IMR-90 (cell line): ENCODE measurements at regions not wholly inside any gene's neighbourhood (a gene's known extent, or its start where the extent isn't known, plus 50 kb on each side); places are given as distances from the start of the nearest gene placed in this dataset.

Experiments
- ATAC-seq: fragments of 200-7000 bp; cut with Tn5 transposase; 2 replicates; pipeline ENCODE4 v1.9.1; 2020; ENCODE audit warnings: low read depth, mild to moderate bottlenecking, moderate library complexity
- BruUV-seq: library from RNA; stranded (reverse); fragments of 400-500 nt; replicated peaks from 2 replicates; lab custom pipeline; 2021; lab: Mats Ljungman, UMichigan
- CTCF ChIA-PET: fragments of 300-600 bp; formaldehyde crosslinking; extraction: SDS; loops from one replicate; lab custom pipeline; 2021; ENCODE audit warnings: antibody characterized with exemption; lab: Yijun Ruan, JAX
- POLR2A ChIA-PET: fragments of 300-600 bp; sonication (Branson Sonifier 250); formaldehyde crosslinking; loops from one replicate; lab custom pipeline; 2022; ENCODE audit warnings: antibody characterized with exemption; ENCODE audit not compliant: unreplicated experiment; lab: Charles Lee
- DNase-seq: peaks from one replicate; pipeline ENCODE4 v3.0.0; 2013
- H2AFZ ChIP-seq: replicated peaks from 2 replicates; pipeline ENCODE3; 2013; ENCODE audit warnings: low read length, mild to moderate bottlenecking; ENCODE audit not compliant: poor library complexity
- H2AK5ac ChIP-seq: 2 replicates; pipeline ENCODE4 v1.6.1; 2013; ENCODE audit warnings: low read depth, low read length, inconsistent platforms
- H2AK9ac ChIP-seq: replicated peaks from 2 replicates; pipeline ENCODE3; 2013; ENCODE audit warnings: mild to moderate bottlenecking, low read depth, low read length, moderate library complexity; ENCODE audit not compliant: poor library complexity
- H2BK120ac ChIP-seq: 2 replicates; pipeline ENCODE4 v1.6.1; 2013; ENCODE audit warnings: low read depth, low read length, inconsistent platforms
- H2BK15ac ChIP-seq: 3 replicates; pipeline ENCODE4 v1.6.1; 2013; ENCODE audit warnings: low read depth, low read length, inconsistent platforms
- H2BK20ac ChIP-seq: 2 replicates; pipeline ENCODE4 v1.6.1; 2013; ENCODE audit warnings: low read depth, mild to moderate bottlenecking, inconsistent platforms, low read length, moderate library complexity
- H2BK5ac ChIP-seq: 2 replicates; pipeline ENCODE4 v1.6.1; 2013; ENCODE audit warnings: mild to moderate bottlenecking, low read depth, low read length, inconsistent platforms; ENCODE audit not compliant: poor library complexity, severe bottlenecking
- H3K14ac ChIP-seq: replicated peaks from 2 replicates; pipeline ENCODE4 v1.6.1; 2013; ENCODE audit warnings: low read depth, low read length, inconsistent platforms
- H3K18ac ChIP-seq: 2 replicates; pipeline ENCODE4 v1.6.1; 2013; ENCODE audit warnings: low read depth, low read length, control low read depth
- H3K23ac ChIP-seq: 2 replicates; pipeline ENCODE4 v1.6.1; 2013; ENCODE audit warnings: low read depth, low read length, inconsistent platforms
- H3K27ac ChIP-seq: 2 replicates; pipeline ENCODE4 v1.5.1; 2013; ENCODE audit warnings: mild to moderate bottlenecking, control low read depth, low read length; ENCODE audit not compliant: insufficient read depth
- H3K27me3 ChIP-seq: 2 replicates; pipeline ENCODE4 v1.6.1; 2013; ENCODE audit warnings: low read length; ENCODE audit not compliant: control insufficient read depth, insufficient read depth
- H3K36me3 ChIP-seq: 2 replicates; pipeline ENCODE4 v1.6.1; 2013; ENCODE audit warnings: low read length, mixed read lengths; ENCODE audit not compliant: control insufficient read depth, insufficient read depth
- H3K4ac ChIP-seq: 2 replicates; pipeline ENCODE4 v1.6.1; 2013; ENCODE audit warnings: low read depth, low read length, inconsistent platforms
- H3K4me1 ChIP-seq: 2 replicates; pipeline ENCODE4 v1.6.1; 2013; ENCODE audit warnings: low read length, mixed read lengths; ENCODE audit not compliant: control insufficient read depth, insufficient read depth
- H3K4me2 ChIP-seq: 2 replicates; pipeline ENCODE4 v1.6.1; 2013; ENCODE audit warnings: low read depth, mild to moderate bottlenecking, control low read depth, low read length, moderate library complexity
- H3K4me3 ChIP-seq: 2 replicates; pipeline ENCODE4 v1.5.1; 2013; ENCODE audit warnings: low read depth, mild to moderate bottlenecking, control low read depth, low read length, moderate library complexity; ENCODE audit not compliant: insufficient read depth
- H3K56ac ChIP-seq: 2 replicates; pipeline ENCODE4 v1.6.1; 2013; ENCODE audit warnings: low read length, inconsistent platforms; ENCODE audit not compliant: insufficient read depth; ENCODE audit errors: extremely low read depth
- H3K79me1 ChIP-seq, 2 experiments: 2 replicates each; pipeline ENCODE4 v1.6.1; 2013; ENCODE audit warnings: low read length in 2 of 2, inconsistent platforms in 1 of 2, low read depth in 1 of 2
- H3K9ac ChIP-seq: 2 replicates; pipeline ENCODE4 v1.6.1; 2013; ENCODE audit warnings: low read depth, low read length, control low read depth
- H3K9me1 ChIP-seq: 2 replicates; pipeline ENCODE4 v1.6.1; 2013; ENCODE audit warnings: low read length, inconsistent platforms; ENCODE audit not compliant: insufficient read depth
- H3K9me3 ChIP-seq: 2 replicates; pipeline ENCODE4 v1.6.1; 2013; ENCODE audit warnings: low read length; ENCODE audit not compliant: control insufficient read depth, insufficient read depth
- H4K20me1 ChIP-seq: 2 replicates; pipeline ENCODE4 v1.6.1; 2013; ENCODE audit warnings: low read length, inconsistent platforms; ENCODE audit not compliant: insufficient read depth
- H4K5ac ChIP-seq: 2 replicates; pipeline ENCODE4 v1.6.1; 2013; ENCODE audit warnings: mild to moderate bottlenecking, low read depth, low read length, control low read depth
- H4K8ac ChIP-seq, 2 experiments: 2 replicates each; pipeline ENCODE4 v1.6.1; 2013; ENCODE audit warnings: low read depth in 2 of 2, low read length in 2 of 2, control low read depth in 1 of 2, inconsistent platforms in 1 of 2
- H4K91ac ChIP-seq: 2 replicates; pipeline ENCODE4 v1.6.1; 2013; ENCODE audit warnings: low read depth, low read length, inconsistent platforms; ENCODE audit not compliant: insufficient read depth
- BHLHE40 ChIP-seq: fragments of 150-350 bp; IDR thresholded peaks from 2 replicates; pipeline ENCODE4 v1.6.1; 2016; ENCODE audit warnings: mild to moderate bottlenecking, low read depth, low read length
- CEBPB ChIP-seq: IDR thresholded peaks from 2 replicates; pipeline ENCODE4 v1.6.1; 2012; ENCODE audit warnings: low read depth, low read length, improper control_type of control experiment
- CHD1 ChIP-seq: IDR thresholded peaks from 2 replicates; pipeline ENCODE4 v1.6.1; 2012; ENCODE audit warnings: low read depth, low read length, improper control_type of control experiment
- CTCF ChIP-seq: conservative IDR thresholded peaks from 2 replicates; pipeline ENCODE4 v1.5.1; 2012; ENCODE audit warnings: mild to moderate bottlenecking, low read depth, low read length, improper control_type of control experiment
- FOS ChIP-seq: fragments of 150-350 bp; IDR thresholded peaks from 2 replicates; pipeline ENCODE4 v1.6.1; 2016; ENCODE audit warnings: low read depth, low read length
- MAFK ChIP-seq: IDR thresholded peaks from 2 replicates; pipeline ENCODE4 v1.6.1; 2012; ENCODE audit warnings: low read depth, low read length, improper control_type of control experiment
- MAZ ChIP-seq: IDR thresholded peaks from 2 replicates; pipeline ENCODE4 v1.6.1; 2012; ENCODE audit warnings: low read depth, mild to moderate bottlenecking, low read length, improper control_type of control experiment, moderate library complexity, borderline replicate concordance
- MXI1 ChIP-seq: IDR thresholded peaks from 2 replicates; pipeline ENCODE4 v1.6.1; 2012; ENCODE audit warnings: low read depth, mild to moderate bottlenecking, low read length, moderate library complexity, borderline replicate concordance
- NFE2L2 ChIP-seq: fragments of 150-350 bp; IDR thresholded peaks from 2 replicates; pipeline ENCODE4 v1.6.1; 2016; ENCODE audit warnings: low read depth, mild to moderate bottlenecking, low read length
- POLR2A ChIP-seq: IDR thresholded peaks from 2 replicates; pipeline ENCODE4 v1.6.1; 2012; ENCODE audit warnings: mild to moderate bottlenecking, low read depth, low read length
- RAD21 ChIP-seq: IDR thresholded peaks from 2 replicates; pipeline ENCODE4 v1.6.1; 2012; ENCODE audit warnings: low read length, improper control_type of control experiment
- RCOR1 ChIP-seq: IDR thresholded peaks from 2 replicates; pipeline ENCODE4 v1.6.1; 2012; ENCODE audit warnings: mild to moderate bottlenecking, low read length, improper control_type of control experiment; ENCODE audit not compliant: insufficient replicate concordance
- RFX5 ChIP-seq: IDR thresholded peaks from 2 replicates; pipeline ENCODE4 v1.8.0; 2012; ENCODE audit warnings: low read depth, mild to moderate bottlenecking, low read length, moderate library complexity
- SMC3 ChIP-seq: fragments of 150-350 bp; IDR thresholded peaks from 2 replicates; pipeline ENCODE4 v1.6.1; 2016; ENCODE audit warnings: low read depth, mild to moderate bottlenecking, antibody characterized with exemption, low read length, moderate library complexity
- USF2 ChIP-seq: fragments of 150-350 bp; IDR thresholded peaks from 2 replicates; pipeline ENCODE4 v1.6.1; 2017; ENCODE audit warnings: mild to moderate bottlenecking, antibody characterized with exemption, low read length, low read depth
- whole genome bisulfite sequencing, 2 experiments: methylation state at CpG; one replicate each; pipeline versions ENCODE4 v1.1.5 to v1.1.7; 2013; ENCODE audit warnings: missing lambda C conversion rate in 2 of 2; ENCODE audit not compliant: insufficient read length in 1 of 2; ENCODE audit errors: extremely low coverage in 2 of 2; 5-methylcytosine and 5-hydroxymethylcytosine counted together
- dilution Hi-C: fragments of 300-500 bp; cut with HindIII; formaldehyde crosslinking; loops from one replicate; pipeline ENCODE4 v1.14.3; 2018; ENCODE audit warnings: low sequenced_read_pairs; ENCODE audit not compliant: unreplicated experiment
- in situ Hi-C: fragments of 300-500 bp; cut with MboI; formaldehyde crosslinking; loops from 3 replicates; pipeline ENCODE4 v1.14.3; 2019; ENCODE audit warnings: low sequenced_read_pairs, inconsistent platforms, mixed read lengths
- intact Hi-C: fragments of 100-400 bp; cut with micrococcal nuclease; formaldehyde crosslinking; loops from 2 replicates; pipeline ENCODE4 v1.10.0; 2022
- TF ChIP-seq, protein P1 (sequence below): fragments of 150-350 bp; IDR thresholded peaks from 2 replicates; pipeline ENCODE4 v1.6.1; 2016; ENCODE audit warnings: low read depth, mild to moderate bottlenecking, low read length, moderate library complexity, borderline replicate concordance

DNA sequence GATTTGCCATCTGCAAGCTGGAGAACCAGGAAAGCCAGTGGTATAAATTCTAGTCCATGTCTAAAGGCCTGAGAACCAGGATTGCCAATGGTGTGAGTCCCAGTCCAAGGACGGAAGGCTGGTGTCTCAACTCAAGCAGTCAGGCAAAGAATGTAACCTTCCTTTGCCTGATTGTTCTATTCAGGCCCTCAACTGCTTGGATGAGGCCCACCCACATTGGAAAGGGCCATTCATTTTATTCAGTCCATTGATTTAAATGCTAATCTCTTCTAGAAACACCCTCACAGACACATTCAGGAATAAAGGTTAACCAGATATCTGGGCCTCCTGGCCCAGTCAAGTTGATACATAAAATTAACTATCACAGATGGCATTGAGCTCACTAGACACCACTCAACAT, 427.8 kb downstream of the ZNF608 start:
- Histone ChIP-seq H2AK5ac (no peak overlapping the region), H4K5ac (no peak overlapping the region), H3K4me1 (no peaks in the 10 kb centered on the region), H2AK9ac (no peak overlapping the region), H3K4me3 (no peak overlapping the region), H3K14ac (no peak overlapping the region), H3K27me3 (no peaks in the 10 kb centered on the region; the same call in 1 of the 2 replicates), H3K36me3 (no peaks in the 10 kb centered on the region), H3K79me1 (no peaks in the 10 kb centered on the region), H2BK15ac (no peak overlapping the region), H3K9ac (no peak overlapping the region), H2BK20ac (no peak overlapping the region), H3K9me3 (no peaks in the 10 kb centered on the region), H3K9me1 (no peaks in the 10 kb centered on the region), H3K4ac (no peak overlapping the region), H3K27ac (no peak overlapping the region), H2BK120ac (no peak overlapping the region), H2BK5ac (no peak overlapping the region), H3K18ac (no peak overlapping the region), H4K8ac (no peak overlapping the region), H2AFZ (no peak overlapping the region), H3K56ac (no peak overlapping the region), H3K4me2 (no peak overlapping the region), H3K23ac (no peak overlapping the region), H4K20me1 (no peaks in the 10 kb centered on the region), H4K91ac (no peak overlapping the region)
- DNase-seq (no peak), ATAC-seq (no peak)
- CTCF ChIA-PET: no interaction called here
- BruUV-seq: no TSS peak
- dilution Hi-C loops (no loop called here), intact Hi-C loops (no loop called here), in situ Hi-C loops (no loop called here)
- 100% methylated on average over 1 of the region's 1 CpG; no CpG with 5 or more reads in 1 of the 2 experiments for WGBS, 2 experiments
- no peak for TF ChIP-seq MXI1
- TF ChIP-seq CTCF: no peak
- TF ChIP-seq RAD21: no peak
- no peak for TF ChIP-seq RCOR1
- TF ChIP-seq, protein P1, sequence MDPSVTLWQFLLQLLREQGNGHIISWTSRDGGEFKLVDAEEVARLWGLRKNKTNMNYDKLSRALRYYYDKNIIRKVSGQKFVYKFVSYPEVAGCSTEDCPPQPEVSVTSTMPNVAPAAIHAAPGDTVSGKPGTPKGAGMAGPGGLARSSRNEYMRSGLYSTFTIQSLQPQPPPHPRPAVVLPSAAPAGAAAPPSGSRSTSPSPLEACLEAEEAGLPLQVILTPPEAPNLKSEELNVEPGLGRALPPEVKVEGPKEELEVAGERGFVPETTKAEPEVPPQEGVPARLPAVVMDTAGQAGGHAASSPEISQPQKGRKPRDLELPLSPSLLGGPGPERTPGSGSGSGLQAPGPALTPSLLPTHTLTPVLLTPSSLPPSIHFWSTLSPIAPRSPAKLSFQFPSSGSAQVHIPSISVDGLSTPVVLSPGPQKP: no peak
- no peak for TF ChIP-seq NFE2L2
- TF ChIP-seq BHLHE40: no peak
- TF ChIP-seq MAZ: no peak
- TF ChIP-seq MAFK: no peak
- TF ChIP-seq SMC3: no peak
- TF ChIP-seq FOS: no peak
- TF ChIP-seq RFX5: no peak
- no peak for TF ChIP-seq USF2
- no peak for TF ChIP-seq CEBPB
- TF ChIP-seq POLR2A: no peak
- TF ChIP-seq CHD1: no peak
- POLR2A ChIA-PET: no interaction called here
